ENCODE measurements at regions not wholly inside any gene's neighbourhood (a gene's known extent, or its start where the extent isn't known, plus 50 kb on each side); places are given as distances from the start of the nearest gene placed in this dataset.
"Not testable (repeated sequence)": the region's sequence is repeated elsewhere in the genome, so short reads cannot be mapped to it uniquely, and the experiment has no call there.

GRCh38 chr13:97881556-97881955, 71.9 kb upstream of the IPO5 start:
- no peak for DNase-seq

GRCh38 chr13:97883396-97883795, 70.1 kb upstream of the IPO5 start:
- DNase-seq: no peak

- no peak for DNase-seq
These were observed 68.6 kb upstream of the IPO5 start for GRCh38 chr13:97884707-97885468.

GRCh38 chr13:97885641-97886040, 67.8 kb upstream of the IPO5 start:
- no peak for DNase-seq

- no peak for DNase-seq
These were observed 63.7 kb upstream of the IPO5 start for GRCh38 chr13:97889803-97890202.

GRCh38 chr13:97890573-97890972, 62.9 kb upstream of the IPO5 start:
- no peak for DNase-seq

GRCh38 chr13:97891964-97892363, 61.5 kb upstream of the IPO5 start:
- DNase-seq: not testable (repeated sequence)

DNA sequence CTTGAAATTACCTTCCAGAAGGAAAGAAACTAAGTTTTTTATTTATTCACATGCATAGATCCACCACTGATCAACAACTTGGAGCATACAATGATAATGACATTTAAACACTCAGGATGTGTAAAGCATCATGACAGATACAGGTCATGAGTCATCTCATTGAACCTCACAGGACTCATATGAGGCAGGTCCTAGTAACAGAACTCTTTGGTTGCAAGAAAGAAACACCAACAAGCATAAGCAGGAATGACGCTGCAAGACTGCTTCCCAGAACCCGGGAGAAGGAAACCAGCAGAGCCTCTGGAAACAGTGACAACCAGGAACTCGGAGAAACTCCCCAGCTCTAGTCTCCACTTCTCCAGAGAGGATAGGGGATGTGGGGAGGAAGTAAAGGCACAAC, 60.8 kb upstream of the IPO5 start:
- no peak for DNase-seq

GRCh38 chr13:97895383-97895782, 58.1 kb upstream of the IPO5 start:
- no peak for DNase-seq

- DNase-seq: no peak
These were observed 57.0 kb upstream of the IPO5 start for GRCh38 chr13:97896446-97896845.

GRCh38 chr13:97901716-97902115, 51.8 kb upstream of the IPO5 start:
- DNase-seq: no peak
